OCI-LY1 (cell line): ENCODE measurements at regions not wholly inside any gene's neighbourhood (a gene's known extent, or its start where the extent isn't known, plus 50 kb on each side); places are given as distances from the start of the nearest gene placed in this dataset.
"Not testable (repeated sequence)": the region's sequence is repeated elsewhere in the genome, so short reads cannot be mapped to it uniquely, and the experiment has no call there.

Experiments
- H2AFZ ChIP-seq: fragments of 200-600 bp; sonication (generic), shearing (Covaris generic); 2 replicates; pipeline ENCODE4 v1.6.0; 2014; ENCODE audit warnings: antibody characterized with exemption, mild to moderate bottlenecking, low read length
- H3F3A ChIP-seq: fragments of 200-600 bp; sonication (generic), shearing (Covaris generic); 2 replicates; pipeline ENCODE4 v1.6.0; 2014; ENCODE audit warnings: mild to moderate bottlenecking, antibody characterized with exemption, low read length, moderate library complexity; ENCODE audit not compliant: insufficient read depth
- H3K27ac ChIP-seq: fragments of 200-600 bp; sonication (generic); 2 replicates; pipeline ENCODE4 v1.5.1; 2014; ENCODE audit warnings: low read length, mixed run types, mild to moderate bottlenecking, low read depth; ENCODE audit not compliant: poor library complexity, severe bottlenecking
- H3K27me3 ChIP-seq: fragments of 200-600 bp; sonication (generic); 2 replicates; pipeline ENCODE4 v1.6.0; 2014; ENCODE audit warnings: antibody characterized with exemption, mild to moderate bottlenecking, low read length, moderate library complexity; ENCODE audit not compliant: insufficient read depth
- H3K36me3 ChIP-seq: fragments of 200-600 bp; sonication (generic); 2 replicates; pipeline ENCODE4 v1.6.1; 2014; ENCODE audit warnings: mild to moderate bottlenecking, antibody characterized with exemption, low read length, moderate library complexity, mixed read lengths; ENCODE audit not compliant: insufficient read depth
- H3K4me1 ChIP-seq: fragments of 200-600 bp; sonication (generic); 2 replicates; pipeline ENCODE4 v1.5.1; 2014; ENCODE audit warnings: mild to moderate bottlenecking, low read length, moderate library complexity; ENCODE audit not compliant: insufficient read depth, severe bottlenecking
- H3K4me2 ChIP-seq: fragments of 200-600 bp; sonication (generic), shearing (Covaris generic); 2 replicates; pipeline ENCODE4 v1.6.1; 2014; ENCODE audit warnings: low read length
- H3K4me3 ChIP-seq: fragments of 200-600 bp; sonication (generic); 2 replicates; pipeline ENCODE4 v1.5.1; 2014; ENCODE audit warnings: low read length, low read depth, mild to moderate bottlenecking, mixed read lengths; ENCODE audit not compliant: poor library complexity, severe bottlenecking
- H3K79me2 ChIP-seq: fragments of 200-600 bp; shearing (Covaris generic); 2 replicates; pipeline ENCODE4 v1.6.1; 2016; ENCODE audit warnings: mixed run types, low read length, mixed read lengths; ENCODE audit not compliant: insufficient read depth
- H3K9ac ChIP-seq: fragments of 200-600 bp; sonication (generic), shearing (Covaris generic); 2 replicates; pipeline ENCODE4 v1.6.1; 2014; ENCODE audit warnings: mild to moderate bottlenecking, low read length, mixed read lengths
- H3K9me2 ChIP-seq: fragments of 200-600 bp; sonication (generic), shearing (Covaris generic); 2 replicates; pipeline ENCODE4 v1.6.1; 2014; ENCODE audit warnings: low read depth, mild to moderate bottlenecking, low read length, mixed read lengths
- H3K9me3 ChIP-seq: fragments of 200-600 bp; shearing (Covaris generic); 2 replicates; pipeline ENCODE4 v1.6.1; 2014; ENCODE audit warnings: low read length, mixed read lengths
- H4K20me1 ChIP-seq: fragments of 200-600 bp; sonication (generic), shearing (Covaris generic); 2 replicates; pipeline ENCODE4 v1.6.0; 2016; ENCODE audit warnings: mild to moderate bottlenecking, low read length; ENCODE audit not compliant: insufficient read depth
- CTCF ChIP-seq: fragments of 200-600 bp; sonication (generic), shearing (Covaris generic); IDR thresholded peaks from 2 replicates; pipeline ENCODE4 v1.5.1; 2017; ENCODE audit warnings: mild to moderate bottlenecking, antibody characterized with exemption, low read length, moderate library complexity, mixed read lengths
- EZH2 ChIP-seq: fragments of 200-600 bp; sonication (generic), shearing (Covaris generic); IDR thresholded peaks from 2 replicates; pipeline ENCODE4 v1.8.0; 2017; ENCODE audit warnings: borderline replicate concordance, mixed run types, mild to moderate bottlenecking, antibody characterized with exemption, low read length, moderate library complexity, mixed read lengths

DNA sequence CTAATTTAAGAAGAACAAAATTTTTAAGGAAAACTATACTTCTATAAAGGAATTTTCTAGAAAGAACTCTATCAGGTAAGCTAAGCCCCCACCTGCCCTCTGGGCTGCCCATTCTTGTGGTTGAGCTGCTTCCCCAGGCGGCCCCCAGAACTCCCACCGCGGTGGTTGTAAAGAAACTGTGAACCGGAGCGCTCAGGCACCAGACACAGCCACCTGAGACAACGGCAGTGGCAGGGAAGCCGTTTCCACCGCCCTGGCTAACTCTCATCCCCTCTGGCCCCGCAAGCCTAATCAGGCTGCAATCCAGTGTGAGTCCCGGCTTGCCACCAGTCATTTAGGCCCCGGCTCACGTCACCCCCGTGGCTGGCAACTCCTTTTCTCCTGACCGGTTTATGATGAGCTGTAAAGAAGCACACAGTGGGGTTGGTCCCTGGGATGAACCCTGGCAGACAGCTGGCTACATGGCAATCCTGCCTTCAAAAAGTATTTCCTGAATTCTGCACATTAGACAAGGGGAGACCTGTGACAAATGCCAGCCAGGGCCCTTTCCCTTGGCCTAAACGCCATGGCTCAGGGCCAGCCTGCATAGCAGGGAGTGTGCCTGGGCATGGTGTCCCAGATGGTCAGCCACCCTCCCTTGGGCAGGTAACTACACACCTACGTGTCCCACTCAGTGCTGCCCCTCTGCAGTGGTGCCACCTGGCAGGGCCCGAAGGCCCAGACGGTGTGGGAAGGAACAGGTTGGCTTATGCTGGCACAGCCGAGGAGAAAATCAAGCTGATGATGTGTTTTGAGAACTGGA is 63.8 kb upstream of the GPR31 start:
- Histone ChIP-seq H3K27ac (no peak overlapping the region), H3K9me2 (no peaks in the 10 kb centered on the region), H3K4me1 (no peaks in the 10 kb centered on the region), H3K79me2 (no peaks in the 10 kb centered on the region), H3K4me2 (no peak overlapping the region), H3F3A (no peaks in the 10 kb centered on the region), H3K27me3 (no peaks in the 10 kb centered on the region), H4K20me1 (no peaks in the 10 kb centered on the region), H3K4me3 (no peak overlapping the region), H3K36me3 (no peaks in the 10 kb centered on the region), H3K9ac (no peak overlapping the region), H2AFZ (no peak overlapping the region), H3K9me3 (no peaks in the 10 kb centered on the region)
- TF ChIP-seq EZH2 (no peak), CTCF (no peak)

DNA sequence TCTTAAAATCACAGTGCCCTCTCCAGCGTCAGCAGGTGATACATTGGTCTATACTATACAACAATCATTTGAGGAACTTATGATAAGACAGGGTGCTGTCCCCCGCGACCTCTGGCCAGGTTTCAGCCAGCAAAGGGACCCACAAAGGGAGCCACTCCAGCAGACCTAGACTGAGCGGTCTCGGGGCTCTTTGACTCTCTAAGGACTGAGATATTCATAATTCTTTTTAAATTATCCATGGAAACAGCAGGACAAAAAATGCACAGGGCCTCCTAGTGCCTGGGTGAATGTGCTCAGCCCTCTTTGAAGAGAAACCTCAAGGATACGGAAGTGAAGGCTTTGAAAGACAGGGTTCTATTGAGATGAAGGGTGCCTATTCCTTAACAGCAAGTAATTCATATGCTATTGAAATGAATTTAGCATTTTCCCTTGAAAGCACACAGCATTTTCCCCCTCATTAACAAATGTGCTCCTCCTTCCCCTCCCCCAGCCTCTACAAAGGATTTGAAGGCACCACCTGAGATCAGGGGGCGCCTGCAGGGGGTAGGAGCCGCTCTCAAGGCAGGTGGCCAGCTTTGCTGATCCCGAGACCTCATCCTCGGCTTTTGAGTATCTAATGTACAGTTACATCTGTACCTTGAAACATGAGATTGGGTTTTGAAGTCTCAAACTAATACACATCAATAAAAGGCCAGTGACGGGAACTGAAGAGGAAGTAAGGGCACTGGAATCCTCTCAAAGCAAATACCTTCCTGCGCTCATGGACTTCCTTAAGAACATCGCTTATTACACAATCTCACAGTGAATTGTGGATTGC is 65.3 kb upstream of the UNC93A start:
- H3K4me3 ChIP-seq, H3K4me1 ChIP-seq: not testable (repeated sequence)

DNA sequence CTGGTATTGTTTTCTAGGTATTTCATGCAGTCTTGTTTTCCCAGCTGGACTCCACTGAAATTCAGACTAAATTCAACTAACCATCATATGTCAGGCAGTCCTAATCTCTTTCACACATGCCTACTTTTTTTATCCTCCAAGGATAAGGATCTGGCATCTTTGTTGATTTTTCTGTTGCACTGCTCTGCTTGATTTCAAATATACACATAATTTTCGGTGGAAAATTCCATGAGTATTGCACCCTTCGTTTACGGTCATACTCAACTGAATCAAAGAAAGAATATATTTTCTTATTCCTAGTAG is 64.8 kb upstream of the UNC93A start:
- H3K9ac ChIP-seq: no peak overlapping the region
- H3K27me3 ChIP-seq: no peaks in the 10 kb centered on the region
- no peaks in the 10 kb centered on the region for H3K79me2 ChIP-seq
- H3K4me3 ChIP-seq: no peak overlapping the region
- H3K27ac ChIP-seq: no peak overlapping the region
- TF ChIP-seq EZH2 (no peak), CTCF (no peak)
- no peak overlapping the region for H2AFZ ChIP-seq
- H4K20me1 ChIP-seq: no peaks in the 10 kb centered on the region
- no peaks in the 10 kb centered on the region for H3K36me3 ChIP-seq
- H3K4me1 ChIP-seq: no peaks in the 10 kb centered on the region
- H3K4me2 ChIP-seq: no peak overlapping the region
- no peaks in the 10 kb centered on the region for H3F3A ChIP-seq
- no peaks in the 10 kb centered on the region for H3K9me3 ChIP-seq
- H3K9me2 ChIP-seq: no peaks in the 10 kb centered on the region

More for the DNA sequence above, 65.3 kb upstream of the UNC93A start:
- H3K36me3 ChIP-seq, H3K4me2 ChIP-seq, H3K79me2 ChIP-seq, H3K27me3 ChIP-seq, H2AFZ ChIP-seq, H3K9ac ChIP-seq, H3K27ac ChIP-seq, H3K9me2 ChIP-seq, H4K20me1 ChIP-seq, H3F3A ChIP-seq, H3K9me3 ChIP-seq: not testable (repeated sequence)

GRCh38 chr6:167226791-167227190 is 64.3 kb upstream of the UNC93A start:
- no peaks in the 10 kb centered on the region for H3K9me2 ChIP-seq
- no peaks in the 10 kb centered on the region for H3F3A ChIP-seq
- no peaks in the 10 kb centered on the region for H3K27me3 ChIP-seq
- H3K4me3 ChIP-seq: no peak overlapping the region
- no peak overlapping the region for H3K27ac ChIP-seq
- H3K9ac ChIP-seq: no peak overlapping the region
- no peak for TF ChIP-seq EZH2
- TF ChIP-seq CTCF: no peak
- no peaks in the 10 kb centered on the region for H3K79me2 ChIP-seq
- H3K9me3 ChIP-seq: no peaks in the 10 kb centered on the region
- H3K4me1 ChIP-seq: no peaks in the 10 kb centered on the region
- H3K4me2 ChIP-seq: no peak overlapping the region
- no peaks in the 10 kb centered on the region for H3K36me3 ChIP-seq
- H2AFZ ChIP-seq: no peak overlapping the region
- no peaks in the 10 kb centered on the region for H4K20me1 ChIP-seq
